A549 (cell line): ENCODE measurements at regions not wholly inside any gene's neighbourhood (a gene's known extent, or its start where the extent isn't known, plus 50 kb on each side); places are given as distances from the start of the nearest gene placed in this dataset.
"Not testable (repeated sequence)": the region's sequence is repeated elsewhere in the genome, so short reads cannot be mapped to it uniquely, and the experiment has no call there.

ENCODE experiments used
- ATAC-seq, 2 experiments: fragments of 200-7000 bp in 1 of 2; fragments of >200 bp in 1 of 2; cut with Nextera tagmentation in 1 of 2; cut with Tn5 transposase in 1 of 2; 3 replicates each; pipeline versions ENCODE4 v1.8.0 to v1.9.1; 2018 to 2020; ENCODE audit warnings: mild to moderate bottlenecking in 1 of 2, moderate library complexity in 1 of 2
- CTCF ChIA-PET: fragments of 300-600 bp; sonication (Branson Sonifier 250); formaldehyde crosslinking; extraction: SDS; loops from one replicate; lab custom pipeline; 2021; ENCODE audit warnings: antibody characterized with exemption, inconsistent platforms; lab: Yijun Ruan, JAX
- POLR2A ChIA-PET: fragments of 350-600 bp; formaldehyde crosslinking; extraction: SDS; loops from one replicate; lab custom pipeline; 2021; ENCODE audit warnings: antibody characterized with exemption, inconsistent platforms; lab: Yijun Ruan, JAX
- DNase-seq, 2 experiments: peaks; one replicate each; pipeline versions ENCODE4 v3.0.0 to v3.0.0-alpha.2; 2011 to 2016; ENCODE audit warnings: low read depth in 1 of 2, low spot score in 1 of 2
- FAIRE-seq: peaks from 2 replicates; lab custom pipeline; 2011; peaks lifted over from hg19 to GRCh38; lab: Jason Lieb, UNC
- H3K27ac ChIP-seq, 2 experiments: fragments of >200 bp; sonication (Bioruptor Twin); formaldehyde crosslinking; 3 replicates each; pipeline ENCODE4 v1.5.1; 2016 to 2017
- H3K4me1 ChIP-seq: fragments of >200 bp; sonication (Bioruptor Twin); formaldehyde crosslinking; 3 replicates; pipeline ENCODE4 v1.6.1; 2016
- H3K4me2 ChIP-seq: fragments of >200 bp; sonication (Bioruptor Twin); formaldehyde crosslinking; 3 replicates; pipeline ENCODE4 v1.6.1; 2016
- H3K4me3 ChIP-seq: fragments of >200 bp; sonication (Bioruptor Twin); formaldehyde crosslinking; 3 replicates; pipeline ENCODE4 v1.5.1; 2016
- H3K9me3 ChIP-seq: fragments of >200 bp; sonication (Bioruptor Twin); formaldehyde crosslinking; 3 replicates; pipeline ENCODE4 v1.6.1; 2016
- CBX2 ChIP-seq: fragments of 200-600 bp; sonication (generic); IDR thresholded peaks from 2 replicates; pipeline ENCODE4 v1.6.1; 2016; ENCODE audit warnings: low read depth, mild to moderate bottlenecking, borderline replicate concordance
- CHD2 ChIP-seq: fragments of 150-350 bp; IDR thresholded peaks from 2 replicates; pipeline ENCODE4 v1.6.1; 2014; ENCODE audit warnings: low read length; ENCODE audit not compliant: partially characterized antibody
- CHD4 ChIP-seq: fragments of 200-600 bp; sonication (generic); IDR thresholded peaks from 2 replicates; pipeline ENCODE4 v1.6.1; 2016; ENCODE audit warnings: antibody characterized with exemption, mild to moderate bottlenecking, borderline replicate concordance
- EHF ChIP-seq: fragments of 250-450 bp; sonication (Bioruptor Pico); IDR thresholded peaks from 2 replicates; pipeline ENCODE4 v1.5.0; 2020; ENCODE audit warnings: mild to moderate bottlenecking
- EP300 ChIP-seq, 2 experiments: fragments of >200 bp; sonication (Bioruptor Twin); formaldehyde crosslinking; IDR thresholded peaks; 2 replicates in 1 of 2; 3 replicates in 1 of 2; pipeline ENCODE4 v1.6.1; 2016 to 2017
- ESRRA ChIP-seq: fragments of 150-350 bp; IDR thresholded peaks from 2 replicates; pipeline ENCODE4 v1.6.1; 2014; ENCODE audit warnings: mild to moderate bottlenecking, low read length, borderline replicate concordance
- FOSL2 ChIP-seq, 2 experiments: fragments of 450-650 bp in 1 of 2; fragments of >200 bp in 1 of 2; sonication (Bioruptor Twin) in 1 of 2; formaldehyde crosslinking; IDR thresholded peaks; 2 replicates each; pipeline versions ENCODE4 v1.5.0 to v1.6.1; 2016 to 2020; ENCODE audit warnings: mild to moderate bottlenecking in 1 of 2, moderate library complexity in 1 of 2
- JUNB ChIP-seq: fragments of >200 bp; sonication (Bioruptor Twin); formaldehyde crosslinking; IDR thresholded peaks from 2 replicates; pipeline ENCODE4 v1.6.1; 2016
- KDM1A ChIP-seq: fragments of 200-600 bp; sonication (generic); IDR thresholded peaks from 2 replicates; pipeline ENCODE4 v1.6.1; 2016; ENCODE audit warnings: low read depth, mild to moderate bottlenecking
- NFE2L2 ChIP-seq: fragments of 150-350 bp; conservative IDR thresholded peaks from 2 replicates; pipeline ENCODE4 v1.6.1; 2014; ENCODE audit warnings: low read length
- POLR2AphosphoS2 ChIP-seq: conservative IDR thresholded peaks from 2 replicates; pipeline ENCODE4 v1.6.1; 2012; ENCODE audit warnings: low read length, improper control_type of control experiment, inconsistent platforms
- RAD21 ChIP-seq, 2 experiments: fragments of >200 bp in 1 of 2; sonication (Bioruptor Twin) in 1 of 2; formaldehyde crosslinking in 1 of 2; IDR thresholded peaks in 1 of 2; conservative IDR thresholded peaks in 1 of 2; 2 replicates in 1 of 2; 3 replicates in 1 of 2; pipeline ENCODE4 v1.6.1; 2012 to 2018; ENCODE audit warnings: inconsistent platforms in 1 of 2
- RARB ChIP-seq: fragments of 250-450 bp; sonication (Bioruptor Pico); IDR thresholded peaks from 2 replicates; pipeline ENCODE4 v1.8.0; 2021; ENCODE audit warnings: mild to moderate bottlenecking, moderate library complexity
- RFX5 ChIP-seq: fragments of 450-650 bp; IDR thresholded peaks from 2 replicates; pipeline ENCODE4 v1.7.1; 2014; ENCODE audit warnings: antibody characterized with exemption, mild to moderate bottlenecking, moderate library complexity
- RNF2 ChIP-seq: fragments of 200-600 bp; sonication (generic); IDR thresholded peaks from 2 replicates; pipeline ENCODE4 v1.6.1; 2016; ENCODE audit warnings: low read depth, mild to moderate bottlenecking, antibody characterized with exemption, moderate library complexity, borderline replicate concordance
- TP53 ChIP-seq: fragments of 250-450 bp; sonication (Bioruptor Pico); IDR thresholded peaks from 2 replicates; pipeline ENCODE4 v1.5.0; 2021; ENCODE audit warnings: mild to moderate bottlenecking, moderate library complexity
- WGBS: methylation state at CpG from one replicate; pipeline ENCODE4 v1.1.6; 2017; ENCODE audit errors: missing lambda C conversion rate; 5-methylcytosine and 5-hydroxymethylcytosine counted together
- TF ChIP-seq, protein P1 (sequence below): fragments of >200 bp; sonication (Bioruptor Twin); formaldehyde crosslinking; IDR thresholded peaks from 3 replicates; pipeline ENCODE4 v1.5.1; 2016
- TF ChIP-seq, protein P2 (sequence below): IDR thresholded peaks from 2 replicates; pipeline ENCODE4 v1.6.1; 2012; ENCODE audit warnings: low read depth, borderline replicate concordance
- TF ChIP-seq, protein P3 (sequence below): fragments of 200-600 bp; sonication (generic); IDR thresholded peaks from 2 replicates; pipeline ENCODE4 v1.6.1; 2016; ENCODE audit warnings: antibody characterized with exemption, mild to moderate bottlenecking, moderate library complexity
- TF ChIP-seq, protein P4 (sequence below): fragments of 250-450 bp; sonication (Bioruptor Pico); IDR thresholded peaks from 2 replicates; pipeline ENCODE4 v1.5.0; 2021; ENCODE audit warnings: mild to moderate bottlenecking, moderate library complexity, borderline replicate concordance

DNA sequence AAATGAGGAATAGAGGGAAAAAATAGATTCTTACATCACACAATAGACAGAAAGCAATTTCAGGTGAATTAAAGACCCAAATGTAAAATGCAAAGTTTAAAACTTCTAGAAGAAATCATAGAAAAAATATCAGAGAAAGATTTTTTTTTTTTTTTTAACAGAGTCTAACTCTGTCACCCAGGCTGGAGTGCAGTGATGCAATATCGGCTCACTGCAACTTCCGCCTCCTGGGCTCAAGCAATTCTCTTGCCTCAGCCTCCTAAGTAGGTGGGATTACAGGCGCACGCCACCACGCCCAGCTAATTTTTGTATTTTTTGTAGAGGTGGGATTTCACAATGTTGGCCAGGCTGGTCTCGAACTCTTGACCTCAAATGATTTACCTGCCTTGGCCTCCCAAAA lies 141.8 kb downstream of the COPRS start:
- H3K4me2 ChIP-seq, FAIRE-seq, DNase-seq, POLR2A ChIA-PET, H3K27ac ChIP-seq, H3K4me3 ChIP-seq, ATAC-seq, H3K9me3 ChIP-seq, H3K4me1 ChIP-seq: not testable (repeated sequence)
- CTCF ChIA-PET, result interaction anchor here (1.1 to 1.4 kb wide), 2 partner anchors 12 to 16 kb away, joined by 3 to 4 read pairs; no protein-coding TSS in a partner anchor
- WGBS, result 87% methylated on average over 6 of the region's 6 CpGs

DNA sequence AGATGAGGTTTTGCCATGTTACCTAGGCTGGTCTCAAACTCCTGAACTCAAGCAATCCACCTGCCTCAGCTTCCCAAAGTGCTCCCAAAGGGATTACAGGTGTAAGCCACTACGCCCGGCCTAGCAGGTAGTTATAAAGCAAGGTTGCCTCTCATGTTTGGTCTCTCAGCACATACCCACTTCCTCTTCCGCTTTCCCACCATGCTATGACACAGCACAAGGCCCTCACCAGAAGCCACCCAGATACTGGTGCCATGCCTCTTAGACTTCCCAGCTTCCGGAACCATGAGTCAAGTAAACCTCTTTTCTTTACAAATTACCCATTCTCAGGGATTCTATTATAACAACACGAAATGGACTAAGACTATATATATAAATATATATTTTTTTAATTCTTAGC lies 143.6 kb downstream of the COPRS start:
- no peak for TF ChIP-seq EHF (CRISPR knock-in tag)
- no peak for TF ChIP-seq EP300 (IDR thresholded peaks at IDR 0.05)
- no peak for TF ChIP-seq RAD21 (conservative IDR thresholded peaks at IDR 0.05 in 1 of 2, IDR thresholded peaks at IDR 0.05 in 1 of 2)
- no peak for TF ChIP-seq RARB
- TF ChIP-seq, protein P1, sequence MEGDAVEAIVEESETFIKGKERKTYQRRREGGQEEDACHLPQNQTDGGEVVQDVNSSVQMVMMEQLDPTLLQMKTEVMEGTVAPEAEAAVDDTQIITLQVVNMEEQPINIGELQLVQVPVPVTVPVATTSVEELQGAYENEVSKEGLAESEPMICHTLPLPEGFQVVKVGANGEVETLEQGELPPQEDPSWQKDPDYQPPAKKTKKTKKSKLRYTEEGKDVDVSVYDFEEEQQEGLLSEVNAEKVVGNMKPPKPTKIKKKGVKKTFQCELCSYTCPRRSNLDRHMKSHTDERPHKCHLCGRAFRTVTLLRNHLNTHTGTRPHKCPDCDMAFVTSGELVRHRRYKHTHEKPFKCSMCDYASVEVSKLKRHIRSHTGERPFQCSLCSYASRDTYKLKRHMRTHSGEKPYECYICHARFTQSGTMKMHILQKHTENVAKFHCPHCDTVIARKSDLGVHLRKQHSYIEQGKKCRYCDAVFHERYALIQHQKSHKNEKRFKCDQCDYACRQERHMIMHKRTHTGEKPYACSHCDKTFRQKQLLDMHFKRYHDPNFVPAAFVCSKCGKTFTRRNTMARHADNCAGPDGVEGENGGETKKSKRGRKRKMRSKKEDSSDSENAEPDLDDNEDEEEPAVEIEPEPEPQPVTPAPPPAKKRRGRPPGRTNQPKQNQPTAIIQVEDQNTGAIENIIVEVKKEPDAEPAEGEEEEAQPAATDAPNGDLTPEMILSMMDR, result no peak
- TF ChIP-seq CBX2, result no peak
- TF ChIP-seq CHD4, result no peak
- TF ChIP-seq POLR2AphosphoS2, result no peak
- TF ChIP-seq RFX5, result no peak
- TF ChIP-seq, protein P2, sequence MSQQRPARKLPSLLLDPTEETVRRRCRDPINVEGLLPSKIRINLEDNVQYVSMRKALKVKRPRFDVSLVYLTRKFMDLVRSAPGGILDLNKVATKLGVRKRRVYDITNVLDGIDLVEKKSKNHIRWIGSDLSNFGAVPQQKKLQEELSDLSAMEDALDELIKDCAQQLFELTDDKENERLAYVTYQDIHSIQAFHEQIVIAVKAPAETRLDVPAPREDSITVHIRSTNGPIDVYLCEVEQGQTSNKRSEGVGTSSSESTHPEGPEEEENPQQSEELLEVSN, result no peak
- no peak for TF ChIP-seq ESRRA
- TF ChIP-seq, protein P3, sequence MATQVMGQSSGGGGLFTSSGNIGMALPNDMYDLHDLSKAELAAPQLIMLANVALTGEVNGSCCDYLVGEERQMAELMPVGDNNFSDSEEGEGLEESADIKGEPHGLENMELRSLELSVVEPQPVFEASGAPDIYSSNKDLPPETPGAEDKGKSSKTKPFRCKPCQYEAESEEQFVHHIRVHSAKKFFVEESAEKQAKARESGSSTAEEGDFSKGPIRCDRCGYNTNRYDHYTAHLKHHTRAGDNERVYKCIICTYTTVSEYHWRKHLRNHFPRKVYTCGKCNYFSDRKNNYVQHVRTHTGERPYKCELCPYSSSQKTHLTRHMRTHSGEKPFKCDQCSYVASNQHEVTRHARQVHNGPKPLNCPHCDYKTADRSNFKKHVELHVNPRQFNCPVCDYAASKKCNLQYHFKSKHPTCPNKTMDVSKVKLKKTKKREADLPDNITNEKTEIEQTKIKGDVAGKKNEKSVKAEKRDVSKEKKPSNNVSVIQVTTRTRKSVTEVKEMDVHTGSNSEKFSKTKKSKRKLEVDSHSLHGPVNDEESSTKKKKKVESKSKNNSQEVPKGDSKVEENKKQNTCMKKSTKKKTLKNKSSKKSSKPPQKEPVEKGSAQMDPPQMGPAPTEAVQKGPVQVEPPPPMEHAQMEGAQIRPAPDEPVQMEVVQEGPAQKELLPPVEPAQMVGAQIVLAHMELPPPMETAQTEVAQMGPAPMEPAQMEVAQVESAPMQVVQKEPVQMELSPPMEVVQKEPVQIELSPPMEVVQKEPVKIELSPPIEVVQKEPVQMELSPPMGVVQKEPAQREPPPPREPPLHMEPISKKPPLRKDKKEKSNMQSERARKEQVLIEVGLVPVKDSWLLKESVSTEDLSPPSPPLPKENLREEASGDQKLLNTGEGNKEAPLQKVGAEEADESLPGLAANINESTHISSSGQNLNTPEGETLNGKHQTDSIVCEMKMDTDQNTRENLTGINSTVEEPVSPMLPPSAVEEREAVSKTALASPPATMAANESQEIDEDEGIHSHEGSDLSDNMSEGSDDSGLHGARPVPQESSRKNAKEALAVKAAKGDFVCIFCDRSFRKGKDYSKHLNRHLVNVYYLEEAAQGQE, result no peak
- TF ChIP-seq JUNB, result no peak
- TF ChIP-seq KDM1A, result no peak
- TF ChIP-seq CHD2, result no peak
- no peak for TF ChIP-seq TP53 (CRISPR knock-in tag)
- TF ChIP-seq, protein P4, sequence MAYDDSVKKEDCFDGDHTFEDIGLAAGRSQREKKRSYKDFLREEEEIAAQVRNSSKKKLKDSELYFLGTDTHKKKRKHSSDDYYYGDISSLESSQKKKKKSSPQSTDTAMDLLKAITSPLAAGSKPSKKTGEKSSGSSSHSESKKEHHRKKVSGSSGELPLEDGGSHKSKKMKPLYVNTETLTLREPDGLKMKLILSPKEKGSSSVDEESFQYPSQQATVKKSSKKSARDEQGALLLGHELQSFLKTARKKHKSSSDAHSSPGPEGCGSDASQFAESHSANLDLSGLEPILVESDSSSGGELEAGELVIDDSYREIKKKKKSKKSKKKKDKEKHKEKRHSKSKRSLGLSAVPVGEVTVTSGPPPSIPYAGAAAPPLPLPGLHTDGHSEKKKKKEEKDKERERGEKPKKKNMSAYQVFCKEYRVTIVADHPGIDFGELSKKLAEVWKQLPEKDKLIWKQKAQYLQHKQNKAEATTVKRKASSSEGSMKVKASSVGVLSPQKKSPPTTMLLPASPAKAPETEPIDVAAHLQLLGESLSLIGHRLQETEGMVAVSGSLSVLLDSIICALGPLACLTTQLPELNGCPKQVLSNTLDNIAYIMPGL (CRISPR knock-in tag), result no peak
- TF ChIP-seq RNF2, result no peak
- TF ChIP-seq NFE2L2, result no peak
- TF ChIP-seq FOSL2 (IDR thresholded peaks at IDR 0.05), result no peak
- no peak for TF ChIP-seq FOSL2 (CRISPR knock-in tag; IDR thresholded peaks at IDR 0.05)
- no peak overlapping the region for H3K4me3 ChIP-seq
- H3K9me3 ChIP-seq, result no peaks in the 10 kb centered on the region
- FAIRE-seq, result no peak
- ChIA-PET POLR2A (no interaction called here), CTCF (interaction anchor here (1.3 kb wide), 1 partner anchor 127 kb away, joined by 5 read pairs; no protein-coding TSS in a partner anchor)
- ATAC-seq, result no peak
- WGBS, result 73% methylated on average over 5 of the region's 5 CpGs
- DNase-seq, result no peak
- no peak overlapping the region for H3K27ac ChIP-seq
- no peaks in the 10 kb centered on the region for H3K4me1 ChIP-seq
- no peak overlapping the region for H3K4me2 ChIP-seq
